H1 (cell line): ENCODE measurements at regions not wholly inside any gene's neighbourhood (a gene's known extent, or its start where the extent isn't known, plus 50 kb on each side); places are given as distances from the start of the nearest gene placed in this dataset.

ENCODE experiments used
- CTCF ChIA-PET: fragments of 300-600 bp; sonication (Branson Sonifier 250); formaldehyde crosslinking; loops from one replicate; lab custom pipeline; 2021; ENCODE audit not compliant: partially characterized antibody; lab: Charles Lee
- POLR2A ChIA-PET: fragments of 300-600 bp; sonication (Branson Sonifier 250); formaldehyde crosslinking; loops from one replicate; lab custom pipeline; 2021; ENCODE audit warnings: inconsistent platforms; ENCODE audit not compliant: partially characterized antibody; lab: Charles Lee
- DNase-seq, 2 experiments: peaks; one replicate each; pipeline versions ENCODE4 v3.0.0 to v3.0.0-alpha.2; 2010 to 2022; ENCODE audit warnings: low spot score in 2 of 2, low read depth in 1 of 2, mixed read lengths in 1 of 2
- FAIRE-seq: peaks from 2 replicates; lab custom pipeline; 2011; peaks lifted over from hg19 to GRCh38; lab: Jason Lieb, UNC
- H2AFZ ChIP-seq: 2 replicates; pipeline ENCODE4 v1.8.1; 2012; ENCODE audit warnings: low read length, inconsistent platforms
- H2AK5ac ChIP-seq: 2 replicates; pipeline ENCODE4 v1.6.1; 2013; ENCODE audit warnings: low read depth, low read length
- H2BK120ac ChIP-seq: replicated peaks from 2 replicates; pipeline ENCODE3; 2013; ENCODE audit warnings: low read depth, low read length, inconsistent platforms
- H2BK12ac ChIP-seq: 2 replicates; pipeline ENCODE4 v1.6.1; 2013; ENCODE audit warnings: low read depth, low read length
- H2BK15ac ChIP-seq: 2 replicates; pipeline ENCODE4 v1.6.1; 2013; ENCODE audit warnings: low read length
- H2BK20ac ChIP-seq: 2 replicates; pipeline ENCODE4 v1.6.1; 2013; ENCODE audit warnings: low read length
- H2BK5ac ChIP-seq: 2 replicates; pipeline ENCODE4 v1.6.1; 2013; ENCODE audit warnings: low read depth, low read length
- H3K14ac ChIP-seq: 2 replicates; pipeline ENCODE4 v1.6.1; 2013; ENCODE audit warnings: inconsistent platforms; ENCODE audit not compliant: insufficient read length
- H3K18ac ChIP-seq: 2 replicates; pipeline ENCODE4 v1.6.1; 2013; ENCODE audit warnings: low read length; ENCODE audit errors: extremely low read depth
- H3K23ac ChIP-seq: 2 replicates; pipeline ENCODE4 v1.6.1; 2013; ENCODE audit warnings: inconsistent platforms; ENCODE audit not compliant: insufficient read length
- H3K23me2 ChIP-seq: 2 replicates; pipeline ENCODE4 v1.6.1; 2013; ENCODE audit warnings: low read depth, low read length
- H3K27ac ChIP-seq: 2 replicates; pipeline ENCODE4 v1.6.1; 2011; ENCODE audit warnings: low read depth, low read length, inconsistent platforms
- H3K27me3 ChIP-seq, 4 experiments: replicated peaks in 1 of 4; 1 replicate in 1 of 4; 2 replicates in 3 of 4; pipeline versions ENCODE4 v1.6.1 to v1.8.1; 2011 to 2013; ENCODE audit warnings: low read length in 3 of 4, mild to moderate bottlenecking in 3 of 4, inconsistent platforms in 2 of 4, mixed read lengths in 2 of 4, moderate library complexity in 1 of 4; ENCODE audit not compliant: control insufficient read depth in 3 of 4, insufficient read depth in 3 of 4; ENCODE audit errors: extremely low read depth in 1 of 4
- H3K36me3 ChIP-seq, 4 experiments: 2 replicates each; pipeline versions ENCODE4 v1.6.1 to v1.8.1; 2011 to 2013; ENCODE audit warnings: mild to moderate bottlenecking in 4 of 4, low read length in 3 of 4, moderate library complexity in 2 of 4, control low read depth in 1 of 4, inconsistent platforms in 1 of 4; ENCODE audit not compliant: insufficient read depth in 4 of 4, control insufficient read depth in 2 of 4
- H3K4ac ChIP-seq: replicated peaks from 2 replicates; pipeline ENCODE3; 2013; ENCODE audit warnings: low read length, low read depth, mixed read lengths, inconsistent platforms; ENCODE audit not compliant: insufficient read length
- H3K4me1 ChIP-seq, 4 experiments: replicated peaks in 1 of 4; 1 replicate in 1 of 4; 2 replicates in 3 of 4; pipeline versions ENCODE4 v1.6.1 to v1.8.1; 2011 to 2013; ENCODE audit warnings: low read length in 3 of 4, inconsistent platforms in 2 of 4, mixed read lengths in 1 of 4; ENCODE audit not compliant: insufficient read depth in 4 of 4, control insufficient read depth in 3 of 4
- H3K4me2 ChIP-seq, 2 experiments: 2 replicates each; pipeline versions ENCODE4 v1.6.1 to v1.8.1; 2011 to 2013; ENCODE audit warnings: low read depth in 2 of 2, low read length in 2 of 2, control low read depth in 1 of 2, inconsistent platforms in 1 of 2, mild to moderate bottlenecking in 1 of 2; ENCODE audit not compliant: insufficient read depth in 1 of 2
- H3K4me3 ChIP-seq, 4 experiments: fragments of 200-600, 300-600 bp in 1 of 4; sonication (generic), shearing (Covaris generic), sonication (Bioruptor Twin) in 1 of 4; 2 replicates each; pipeline versions ENCODE4 v1.5.1 to v1.8.1; 2011 to 2016; ENCODE audit warnings: low read length in 4 of 4, low read depth in 3 of 4, control low read depth in 2 of 4, inconsistent platforms in 2 of 4, mild to moderate bottlenecking in 2 of 4, mixed read lengths in 1 of 4, moderate library complexity in 1 of 4; ENCODE audit not compliant: insufficient read depth in 2 of 4; ENCODE audit errors: extremely low read depth in 1 of 4
- H3K56ac ChIP-seq: replicated peaks from 2 replicates; pipeline ENCODE3; 2013; ENCODE audit warnings: low read depth, mild to moderate bottlenecking, mixed read lengths, low read length, inconsistent platforms; ENCODE audit not compliant: insufficient read length
- H3K79me1 ChIP-seq: 2 replicates; pipeline ENCODE4 v1.6.1; 2013; ENCODE audit warnings: low read depth, low read length, control low read depth
- H3K79me2 ChIP-seq, 2 experiments: 2 replicates each; pipeline versions ENCODE4 v1.6.1 to v1.8.1; 2012 to 2013; ENCODE audit warnings: low read length in 2 of 2, mild to moderate bottlenecking in 2 of 2, inconsistent platforms in 1 of 2; ENCODE audit not compliant: insufficient read depth in 2 of 2, control insufficient read depth in 1 of 2
- H3K9ac ChIP-seq, 4 experiments: replicated peaks in 1 of 4; 1 replicate in 1 of 4; 2 replicates in 3 of 4; pipeline versions ENCODE4 v1.6.1 to v1.8.1; 2011 to 2013; ENCODE audit warnings: low read depth in 3 of 4, low read length in 3 of 4, control low read depth in 2 of 4, mild to moderate bottlenecking in 2 of 4, moderate library complexity in 2 of 4, inconsistent platforms in 1 of 4; ENCODE audit errors: extremely low read depth in 1 of 4
- H3K9me3 ChIP-seq, 2 experiments: 2 replicates each; pipeline versions ENCODE4 v1.6.1 to v1.8.1; 2012 to 2013; ENCODE audit warnings: mild to moderate bottlenecking in 2 of 2, moderate library complexity in 2 of 2, control low read depth in 1 of 2, inconsistent platforms in 1 of 2, low read depth in 1 of 2, low read length in 1 of 2, mixed read lengths in 1 of 2; ENCODE audit not compliant: insufficient read depth in 2 of 2
- H4K20me1 ChIP-seq, 2 experiments: replicated peaks in 1 of 2; 2 replicates each; pipeline versions ENCODE3 to v1.8.1; 2011 to 2013; ENCODE audit warnings: inconsistent platforms in 2 of 2, low read length in 2 of 2, mild to moderate bottlenecking in 1 of 2; ENCODE audit not compliant: insufficient read depth in 2 of 2, control insufficient read depth in 1 of 2
- H4K5ac ChIP-seq: 2 replicates; pipeline ENCODE4 v1.6.1; 2013; ENCODE audit warnings: low read length, low read depth, mixed read lengths, inconsistent platforms; ENCODE audit not compliant: insufficient read length
- H4K8ac ChIP-seq: 2 replicates; pipeline ENCODE4 v1.8.0; 2013; ENCODE audit warnings: mild to moderate bottlenecking, moderate library complexity, low read length, inconsistent platforms; ENCODE audit not compliant: insufficient read depth; ENCODE audit errors: extremely low read depth
- H4K91ac ChIP-seq: replicated peaks from 2 replicates; pipeline ENCODE3; 2013; ENCODE audit warnings: low read length, mixed read lengths, inconsistent platforms; ENCODE audit not compliant: insufficient read length
- CEBPB ChIP-seq: IDR thresholded peaks from 2 replicates; pipeline ENCODE4 v1.6.1; 2012; ENCODE audit warnings: low read depth, low read length
- JUN ChIP-seq: IDR thresholded peaks from 2 replicates; pipeline ENCODE4 v1.6.1; 2011; ENCODE audit warnings: low read depth, mild to moderate bottlenecking, improper control_type of control experiment, low read length
- PHF8 ChIP-seq: fragments of 200-600 bp; sonication (generic); conservative IDR thresholded peaks from 2 replicates; pipeline ENCODE4 v1.7.1; 2012; ENCODE audit warnings: low read depth, mild to moderate bottlenecking, inconsistent platforms, low read length, moderate library complexity
- POLR2A ChIP-seq, 2 experiments: IDR thresholded peaks; 1 replicate in 1 of 2; 2 replicates in 1 of 2; pipeline ENCODE4 v1.6.1; 2011; ENCODE audit warnings: low read depth in 2 of 2, low read length in 2 of 2, mild to moderate bottlenecking in 2 of 2; ENCODE audit errors: control extremely low read depth in 1 of 2
- TAF1 ChIP-seq: IDR thresholded peaks from 2 replicates; pipeline ENCODE4 v1.6.1; 2011; ENCODE audit warnings: mild to moderate bottlenecking, low read depth, low read length
- TBP ChIP-seq: IDR thresholded peaks from 2 replicates; pipeline ENCODE4 v1.6.1; 2011; ENCODE audit warnings: low read depth, low read length, improper control_type of control experiment
- USF2 ChIP-seq: IDR thresholded peaks from 2 replicates; pipeline ENCODE4 v1.6.1; 2011; ENCODE audit warnings: low read length, improper control_type of control experiment

GRCh38 chr16:79754501-79754900 lies 154.0 kb upstream of the MAF start:
- no peak overlapping the region for H3K27ac ChIP-seq
- no peak overlapping the region for H2AFZ ChIP-seq
- no peaks in the 10 kb centered on the region for H3K23me2 ChIP-seq
- H2BK20ac ChIP-seq: no peak overlapping the region
- no peak overlapping the region for H3K23ac ChIP-seq
- no peak overlapping the region for H4K91ac ChIP-seq
- ChIA-PET CTCF (interaction anchor here (0.6 to 0.7 kb wide), 2 partner anchors 681 to 820 kb away, joined by 3 read pairs; no protein-coding TSS in a partner anchor), POLR2A (no interaction called here)
- no peak for FAIRE-seq
- no peaks in the 10 kb centered on the region for H3K4me1 ChIP-seq
- no peak overlapping the region for H3K4me2 ChIP-seq
- H3K79me1 ChIP-seq: no peaks in the 10 kb centered on the region
- no peak overlapping the region for H2BK15ac ChIP-seq
- no peak overlapping the region for H3K14ac ChIP-seq
- H2BK12ac ChIP-seq: no peak overlapping the region
- H3K4me3 ChIP-seq: no peak overlapping the region
- no peak for DNase-seq
- H3K79me2 ChIP-seq: no peaks in the 10 kb centered on the region
- H2BK120ac ChIP-seq: no peak overlapping the region
- no peaks in the 10 kb centered on the region for H3K27me3 ChIP-seq
- no peaks in the 10 kb centered on the region for H4K20me1 ChIP-seq
- no peaks in the 10 kb centered on the region for H3K36me3 ChIP-seq
- no peak overlapping the region for H3K18ac ChIP-seq
- no peak overlapping the region for H2BK5ac ChIP-seq
- H2AK5ac ChIP-seq: no peak overlapping the region
- no peak overlapping the region for H3K56ac ChIP-seq
- H3K9me3 ChIP-seq: no peaks in the 10 kb centered on the region
- H3K4ac ChIP-seq: no peak overlapping the region
- no peak overlapping the region for H4K8ac ChIP-seq
- no peak overlapping the region for H4K5ac ChIP-seq
- TF ChIP-seq TAF1: no peak
- no peak for TF ChIP-seq POLR2A (IDR thresholded peaks at IDR 0.05; ENCODE audit: control extremely low read depth in 1 of 2, low read depth in 2 of 2, low read length in 2 of 2)
- no peak for TF ChIP-seq TBP
- no peak for TF ChIP-seq USF2
- no peak for TF ChIP-seq CEBPB
- TF ChIP-seq PHF8: no peak
- no peak for TF ChIP-seq JUN
- no peak overlapping the region for H3K9ac ChIP-seq
